Gastrocnemius medialis (tissue), 4 donors: ENCODE measurements at regions not wholly inside any gene's neighbourhood (a gene's known extent, or its start where the extent isn't known, plus 50 kb on each side); places are given as distances from the start of the nearest gene placed in this dataset.

Experiments
- ATAC-seq, 2 donors: fragments of 150-250 bp; one replicate each; pipeline ENCODE4 v1.9.1; 2016
- DNase-seq, 2 donors: peaks; one replicate each; pipeline ENCODE4 v3.0.0-alpha.2; 2019
- H3K27ac ChIP-seq, 4 donors: fragments of 200-600 bp; sonication (generic); 1 replicate in 1 of 4; 2 replicates in 3 of 4; pipeline ENCODE4 v1.5.1; 2016 to 2018; ENCODE audit warnings: mild to moderate bottlenecking in 2 of 4, moderate library complexity in 1 of 4
- H3K27me3 ChIP-seq, 3 donors: fragments of 200-600 bp; sonication (generic) in 2 of 3; 1 replicate in 1 of 3; 2 replicates in 2 of 3; pipeline versions ENCODE4 v1.5.1 to v1.6.0; 2016 to 2019; ENCODE audit warnings: mild to moderate bottlenecking in 1 of 3, moderate library complexity in 1 of 3
- H3K36me3 ChIP-seq, 2 donors: fragments of 200-600 bp; sonication (generic) in 1 of 2; one replicate each; pipeline ENCODE4 v1.5.1; 2017 to 2018
- H3K4me1 ChIP-seq, 2 donors: fragments of 200-600 bp; sonication (generic) in 1 of 2; one replicate each; pipeline ENCODE4 v1.5.1; 2016 to 2017; ENCODE audit warnings: mild to moderate bottlenecking in 2 of 2
- H3K4me3 ChIP-seq, 4 donors: fragments of 200-600 bp; sonication (generic) in 3 of 4; 1 replicate in 1 of 4; 2 replicates in 3 of 4; pipeline ENCODE4 v1.5.1; 2016 to 2019; ENCODE audit warnings: mild to moderate bottlenecking in 2 of 4
- H3K9me3 ChIP-seq, 3 donors: fragments of 200-600 bp; sonication (generic) in 2 of 3; 1 replicate in 1 of 3; 2 replicates in 2 of 3; pipeline ENCODE4 v1.5.1; 2016 to 2019
- POLR2A ChIP-seq, 2 donors: fragments of 450-650 bp; IDR thresholded peaks; one replicate each; pipeline ENCODE4 v1.6.1; 2017; ENCODE audit warnings: antibody characterized with exemption in 2 of 2, mild to moderate bottlenecking in 2 of 2, moderate library complexity in 2 of 2
- in situ Hi-C, 4 donors: fragments of 200-750 bp; cut with MboI; loops; one replicate each; pipeline versions ENCODE4 v1.15.0 to v1.8.0; 2017; ENCODE audit warnings: low sequenced_read_pairs in 4 of 4
- intact Hi-C: fragments of 100-400 bp; cut with DNase I; formaldehyde crosslinking; loops from one replicate; pipeline ENCODE4 v1.15.1; 2023; ENCODE audit warnings: low total_unique reads
- TF ChIP-seq, protein P1 (sequence below), 5 experiments: fragments of 450-650 bp in 3 of 5; fragments of 200-600 bp in 2 of 5; sonication (generic) in 2 of 5; IDR thresholded peaks in 4 of 5; conservative IDR thresholded peaks in 1 of 5; 1 replicate in 4 of 5; 2 replicates in 1 of 5; pipeline ENCODE4 v1.5.1; 2016 to 2019; ENCODE audit warnings: antibody characterized with exemption in 5 of 5, mild to moderate bottlenecking in 3 of 5, moderate library complexity in 3 of 5

DNA sequence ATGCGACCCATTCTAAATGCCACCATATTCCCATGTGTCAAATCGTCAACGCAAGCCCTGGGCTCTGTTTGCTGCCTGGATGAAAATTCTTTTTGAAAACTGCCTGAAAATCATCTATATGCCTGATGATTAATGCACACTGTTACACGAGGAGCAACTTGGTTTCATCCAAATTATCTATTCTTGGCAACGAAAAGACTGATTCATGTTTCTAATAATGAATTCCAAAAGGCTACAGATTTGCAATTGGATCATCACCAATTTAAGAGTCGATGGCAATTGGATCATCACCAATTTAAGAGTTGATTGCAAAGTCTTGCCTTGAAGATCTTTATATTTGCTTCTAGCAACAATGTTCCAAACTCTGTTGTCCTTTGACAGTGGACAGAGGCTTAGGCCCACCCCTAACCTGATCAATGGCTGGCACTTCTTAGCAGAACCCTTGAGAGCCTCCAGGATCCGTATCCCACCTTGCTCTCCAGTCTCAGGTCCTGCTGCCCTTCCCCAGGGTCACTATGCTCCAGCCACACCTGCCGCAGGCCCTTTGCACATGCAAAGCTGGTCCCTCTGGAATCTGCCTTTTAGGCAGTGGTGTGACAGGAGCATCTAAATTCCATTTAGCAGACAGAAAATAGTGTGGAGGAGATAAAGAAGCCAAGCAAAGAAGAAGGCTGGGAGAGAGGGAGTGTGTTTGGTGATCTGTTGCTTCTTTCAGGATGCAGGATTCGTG is 460.9 kb upstream of the SULF2 start:
- TF ChIP-seq, protein P1, sequence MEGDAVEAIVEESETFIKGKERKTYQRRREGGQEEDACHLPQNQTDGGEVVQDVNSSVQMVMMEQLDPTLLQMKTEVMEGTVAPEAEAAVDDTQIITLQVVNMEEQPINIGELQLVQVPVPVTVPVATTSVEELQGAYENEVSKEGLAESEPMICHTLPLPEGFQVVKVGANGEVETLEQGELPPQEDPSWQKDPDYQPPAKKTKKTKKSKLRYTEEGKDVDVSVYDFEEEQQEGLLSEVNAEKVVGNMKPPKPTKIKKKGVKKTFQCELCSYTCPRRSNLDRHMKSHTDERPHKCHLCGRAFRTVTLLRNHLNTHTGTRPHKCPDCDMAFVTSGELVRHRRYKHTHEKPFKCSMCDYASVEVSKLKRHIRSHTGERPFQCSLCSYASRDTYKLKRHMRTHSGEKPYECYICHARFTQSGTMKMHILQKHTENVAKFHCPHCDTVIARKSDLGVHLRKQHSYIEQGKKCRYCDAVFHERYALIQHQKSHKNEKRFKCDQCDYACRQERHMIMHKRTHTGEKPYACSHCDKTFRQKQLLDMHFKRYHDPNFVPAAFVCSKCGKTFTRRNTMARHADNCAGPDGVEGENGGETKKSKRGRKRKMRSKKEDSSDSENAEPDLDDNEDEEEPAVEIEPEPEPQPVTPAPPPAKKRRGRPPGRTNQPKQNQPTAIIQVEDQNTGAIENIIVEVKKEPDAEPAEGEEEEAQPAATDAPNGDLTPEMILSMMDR (IDR thresholded peaks at IDR 0.05 in 4 of 5, conservative IDR thresholded peaks at IDR 0.05 in 1 of 5) = no peak
- TF ChIP-seq POLR2A (IDR thresholded peaks at IDR 0.05) = no peak
- Histone ChIP-seq H3K27ac (no peak overlapping the region), H3K4me3 (no peak overlapping the region), H3K4me1 (no peaks in the 10 kb centered on the region), H3K36me3 (no peaks in the 10 kb centered on the region), H3K27me3 (no peaks in the 10 kb centered on the region), H3K9me3 (no peaks in the 10 kb centered on the region)
- DNase-seq = no peak
- in situ Hi-C loops = no loop called here
- ATAC-seq = no peak
- intact Hi-C loops = no loop called here

DNA sequence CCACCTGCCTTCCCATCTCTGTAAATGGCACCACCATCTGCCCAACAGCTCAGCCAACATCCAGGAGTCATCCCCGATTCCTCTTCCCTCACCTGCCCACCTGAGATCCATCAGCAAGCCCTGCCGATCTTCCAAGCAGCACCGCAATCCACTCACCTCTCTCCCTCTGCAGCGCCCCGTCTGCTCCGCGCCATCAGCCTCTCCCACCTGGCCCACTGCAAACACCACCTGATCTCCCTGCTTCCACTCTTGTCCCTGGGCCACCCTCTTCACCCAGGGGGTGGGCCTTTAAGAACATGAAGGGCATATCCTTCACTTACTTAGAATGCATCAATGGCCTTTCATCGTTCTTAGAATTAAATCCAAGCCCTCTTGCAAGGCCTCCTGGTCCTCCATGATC is 457.3 kb upstream of the SULF2 start:
- Histone ChIP-seq H3K4me3 (no peak overlapping the region), H3K36me3 (no peaks in the 10 kb centered on the region), H3K27ac (no peak overlapping the region), H3K27me3 (no peaks in the 10 kb centered on the region), H3K9me3 (no peaks in the 10 kb centered on the region), H3K4me1 (no peaks in the 10 kb centered on the region)
- ATAC-seq = no peak
- intact Hi-C loops (no loop called here), in situ Hi-C loops (no loop called here)
- TF ChIP-seq POLR2A (IDR thresholded peaks at IDR 0.05) = no peak
- TF ChIP-seq, protein P1 (IDR thresholded peaks at IDR 0.05 in 4 of 5, conservative IDR thresholded peaks at IDR 0.05 in 1 of 5) = no peak
- no peak for DNase-seq

DNA sequence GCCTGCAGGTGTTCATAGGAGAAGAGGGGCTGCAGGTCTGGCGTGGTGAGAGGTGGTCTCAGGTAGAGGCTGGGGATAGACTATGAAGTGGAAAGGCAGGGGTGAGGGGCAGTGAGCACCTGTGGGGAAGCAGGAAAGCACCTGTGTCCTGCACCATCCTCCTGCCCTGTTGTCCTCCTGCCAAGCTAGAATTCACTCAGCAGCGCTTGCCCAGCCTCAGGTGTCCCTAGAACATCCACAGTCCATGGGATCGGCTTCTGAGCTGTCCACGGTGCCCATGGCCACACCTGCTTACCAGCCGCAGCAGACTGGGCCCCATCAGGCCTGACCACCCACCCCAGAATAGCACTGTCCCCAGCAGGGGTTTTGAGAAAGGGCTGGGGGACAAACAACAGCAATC is 456.2 kb upstream of the SULF2 start:
- in situ Hi-C loops (no loop called here), intact Hi-C loops (no loop called here)
- Histone ChIP-seq H3K27me3 (no peaks in the 10 kb centered on the region), H3K4me3 (no peak overlapping the region), H3K36me3 (no peaks in the 10 kb centered on the region), H3K4me1 (no peaks in the 10 kb centered on the region), H3K27ac (no peak overlapping the region), H3K9me3 (no peaks in the 10 kb centered on the region)
- no peak for TF ChIP-seq POLR2A (IDR thresholded peaks at IDR 0.05)
- TF ChIP-seq, protein P1 (IDR thresholded peaks at IDR 0.05 in 4 of 5, conservative IDR thresholded peaks at IDR 0.05 in 1 of 5) = no peak
- ATAC-seq = no peak
- DNase-seq = no peak

DNA sequence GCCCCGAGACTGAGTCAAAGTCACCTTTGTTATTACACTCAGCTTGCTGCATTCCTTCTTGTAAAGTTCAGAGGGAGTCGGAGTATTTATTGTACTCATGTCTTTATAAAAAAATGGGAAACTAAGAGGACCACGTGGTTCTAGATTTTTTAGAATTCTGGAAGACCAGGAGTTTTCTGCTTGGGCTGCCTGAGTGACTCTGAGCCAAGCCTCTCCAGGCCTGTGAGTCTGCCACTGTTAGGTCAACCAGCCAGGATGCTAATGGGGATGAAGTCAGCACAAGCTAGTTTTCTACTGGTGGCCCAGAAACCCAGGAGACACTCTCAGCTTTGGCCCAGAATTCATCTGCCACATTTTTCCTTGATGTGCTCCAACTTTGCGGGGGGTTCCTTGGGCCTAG is 453.5 kb upstream of the SULF2 start:
- H3K27ac ChIP-seq = no peak overlapping the region
- no peak for ATAC-seq
- in situ Hi-C loops = no loop called here

More for the DNA sequence above, 453.5 kb upstream of the SULF2 start:
- intact Hi-C loops = no loop called here
- Histone ChIP-seq H3K9me3 (no peaks in the 10 kb centered on the region), H3K36me3 (no peaks in the 10 kb centered on the region), H3K27me3 (no peaks in the 10 kb centered on the region), H3K4me1 (no peaks in the 10 kb centered on the region), H3K4me3 (no peak overlapping the region)
- TF ChIP-seq, protein P1 (IDR thresholded peaks at IDR 0.05 in 4 of 5, conservative IDR thresholded peaks at IDR 0.05 in 1 of 5) = no peak
- no peak for TF ChIP-seq POLR2A (IDR thresholded peaks at IDR 0.05)
- DNase-seq = no peak
